Lower lobe of right lung (tissue), 2 donors: ENCODE measurements at regions not wholly inside any gene's neighbourhood (a gene's known extent, or its start where the extent isn't known, plus 50 kb on each side); places are given as distances from the start of the nearest gene placed in this dataset.

ENCODE experiments used
- ATAC-seq, 2 donors: fragments of 200-7000 bp; cut with Tn5 transposase; one replicate each; pipeline ENCODE4 v1.9.1; 2020 to 2022; ENCODE audit warnings: mild to moderate bottlenecking in 2 of 2, moderate library complexity in 2 of 2
- DNase-seq: peaks from one replicate; pipeline ENCODE4 v3.0.0-alpha.2; 2020
- H3K27ac ChIP-seq: fragments of 200-600 bp; one replicate; pipeline ENCODE4 v1.8.0; 2022
- H3K27me3 ChIP-seq: fragments of 200-600 bp; one replicate; pipeline ENCODE4 v1.8.0; 2022; ENCODE audit warnings: low read depth
- H3K36me3 ChIP-seq: fragments of 200-600 bp; one replicate; pipeline ENCODE4 v1.8.0; 2022; ENCODE audit warnings: mild to moderate bottlenecking
- H3K4me1 ChIP-seq: fragments of 200-600 bp; one replicate; pipeline ENCODE4 v1.8.0; 2022
- H3K4me3 ChIP-seq: fragments of 200-600 bp; one replicate; pipeline ENCODE4 v1.8.0; 2022; ENCODE audit warnings: mild to moderate bottlenecking
- H3K9me3 ChIP-seq: fragments of 200-600 bp; one replicate; pipeline ENCODE4 v1.8.0; 2022
- intact Hi-C: fragments of 100-400 bp; cut with DNase I; formaldehyde crosslinking; loops from one replicate; pipeline ENCODE4 v1.11.0; 2022
- TF ChIP-seq, protein P1 (sequence below): fragments of 200-600 bp; IDR thresholded peaks from one replicate; pipeline ENCODE4 v1.8.0; 2022; ENCODE audit warnings: antibody characterized with exemption, mild to moderate bottlenecking
- donor health status: DM: no; HTN: yes; CAD: no; lungs with severe emphysema.

DNA sequence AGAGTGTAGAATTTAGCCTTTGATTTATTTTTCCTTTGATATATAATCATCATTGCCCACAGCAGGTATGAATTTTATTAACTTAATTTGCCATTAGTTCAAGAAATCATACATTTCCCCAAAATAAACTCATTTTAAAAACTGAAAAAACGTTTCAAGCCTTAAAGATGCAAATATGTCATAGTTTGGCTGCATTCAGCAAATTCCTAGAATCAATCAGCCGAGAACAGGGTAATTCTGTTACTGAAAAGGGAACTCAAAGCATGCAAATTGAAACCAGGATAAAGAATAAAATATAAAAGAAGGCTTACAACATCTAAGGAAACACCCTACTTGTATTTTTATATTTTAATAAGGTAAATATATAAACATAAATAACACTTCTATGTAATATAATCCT, 233.8 kb upstream of the PRKCQ start:
- no peaks in the 10 kb centered on the region for H3K36me3 ChIP-seq
- no peaks in the 10 kb centered on the region for H3K27me3 ChIP-seq
- no peaks in the 10 kb centered on the region for H3K4me1 ChIP-seq
- intact Hi-C loops, result no loop called here
- DNase-seq (no peak), ATAC-seq (no peak)
- H3K4me3 ChIP-seq, result no peak overlapping the region
- TF ChIP-seq, protein P1, sequence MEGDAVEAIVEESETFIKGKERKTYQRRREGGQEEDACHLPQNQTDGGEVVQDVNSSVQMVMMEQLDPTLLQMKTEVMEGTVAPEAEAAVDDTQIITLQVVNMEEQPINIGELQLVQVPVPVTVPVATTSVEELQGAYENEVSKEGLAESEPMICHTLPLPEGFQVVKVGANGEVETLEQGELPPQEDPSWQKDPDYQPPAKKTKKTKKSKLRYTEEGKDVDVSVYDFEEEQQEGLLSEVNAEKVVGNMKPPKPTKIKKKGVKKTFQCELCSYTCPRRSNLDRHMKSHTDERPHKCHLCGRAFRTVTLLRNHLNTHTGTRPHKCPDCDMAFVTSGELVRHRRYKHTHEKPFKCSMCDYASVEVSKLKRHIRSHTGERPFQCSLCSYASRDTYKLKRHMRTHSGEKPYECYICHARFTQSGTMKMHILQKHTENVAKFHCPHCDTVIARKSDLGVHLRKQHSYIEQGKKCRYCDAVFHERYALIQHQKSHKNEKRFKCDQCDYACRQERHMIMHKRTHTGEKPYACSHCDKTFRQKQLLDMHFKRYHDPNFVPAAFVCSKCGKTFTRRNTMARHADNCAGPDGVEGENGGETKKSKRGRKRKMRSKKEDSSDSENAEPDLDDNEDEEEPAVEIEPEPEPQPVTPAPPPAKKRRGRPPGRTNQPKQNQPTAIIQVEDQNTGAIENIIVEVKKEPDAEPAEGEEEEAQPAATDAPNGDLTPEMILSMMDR, result no peak
- no peak overlapping the region for H3K27ac ChIP-seq
- no peaks in the 10 kb centered on the region for H3K9me3 ChIP-seq

DNA sequence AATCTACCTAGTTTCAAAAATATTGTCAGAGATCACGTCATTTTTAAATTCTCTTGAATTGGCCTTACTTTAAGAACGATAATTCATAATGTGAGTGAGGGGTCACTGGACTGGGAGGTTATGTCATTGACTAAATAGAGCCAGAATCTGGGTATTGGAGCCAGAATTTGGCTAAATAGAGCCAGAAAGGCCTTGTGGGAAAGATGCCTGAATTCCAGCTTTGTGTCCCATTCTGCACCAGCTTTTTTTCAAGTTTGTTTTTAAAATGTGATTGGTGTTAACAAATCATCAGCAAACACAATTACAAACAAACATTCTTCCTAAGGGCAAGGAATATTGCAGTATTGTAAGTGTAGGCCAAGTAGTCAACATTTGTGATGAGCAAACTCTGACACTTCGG, 233.2 kb upstream of the PRKCQ start:
- H3K27ac ChIP-seq, result no peak overlapping the region
- no peaks in the 10 kb centered on the region for H3K36me3 ChIP-seq
- no peak for ATAC-seq
- TF ChIP-seq, protein P1, result no peak
- H3K9me3 ChIP-seq, result no peaks in the 10 kb centered on the region
- no peaks in the 10 kb centered on the region for H3K27me3 ChIP-seq
- no peak overlapping the region for H3K4me3 ChIP-seq
- no peak for DNase-seq
- no peaks in the 10 kb centered on the region for H3K4me1 ChIP-seq
- intact Hi-C loops, result no loop called here

DNA sequence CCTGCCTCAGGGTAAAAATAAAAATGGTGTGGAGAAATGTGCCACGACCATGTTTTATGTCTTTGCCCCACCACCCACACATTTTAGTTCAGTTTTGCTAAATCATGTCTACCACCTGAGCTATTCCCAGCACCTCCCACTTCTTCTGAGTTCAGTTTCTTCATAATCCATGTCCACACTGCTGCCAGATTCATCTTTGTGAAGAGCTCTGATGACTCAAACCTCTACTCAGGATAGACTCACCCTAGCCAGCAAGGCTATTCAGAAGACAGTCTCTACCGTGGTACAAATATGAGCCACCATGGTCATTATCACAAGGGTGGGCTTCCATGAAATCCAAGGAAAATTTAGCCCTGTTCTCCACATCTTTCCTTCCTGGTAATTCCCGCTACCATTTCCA, 231.1 kb upstream of the PRKCQ start:
- Histone ChIP-seq H3K27ac (no peak overlapping the region), H3K4me3 (no peak overlapping the region), H3K9me3 (no peaks in the 10 kb centered on the region), H3K4me1 (no peaks in the 10 kb centered on the region), H3K36me3 (no peaks in the 10 kb centered on the region), H3K27me3 (no peaks in the 10 kb centered on the region)
- intact Hi-C loops, result no loop called here
- TF ChIP-seq, protein P1, result no peak
- DNase-seq (no peak), ATAC-seq (no peak)

DNA sequence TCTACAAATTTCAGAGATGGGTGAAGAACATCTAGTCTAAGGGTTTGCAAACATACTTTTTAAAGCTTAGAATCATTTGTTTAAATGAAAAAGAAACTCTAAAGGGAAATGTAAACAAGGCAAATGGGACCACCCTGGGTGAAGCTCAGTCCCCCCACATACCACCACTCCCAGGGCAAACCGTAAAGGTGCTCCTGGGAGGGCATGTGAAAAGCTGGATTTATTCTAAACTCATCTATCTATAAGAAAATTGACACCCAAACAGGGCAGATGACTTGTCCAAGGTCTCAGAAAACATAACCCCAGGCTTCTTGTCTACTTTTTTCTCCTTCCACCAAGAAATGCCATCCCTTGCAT, 223.3 kb upstream of the PRKCQ start:
- no peaks in the 10 kb centered on the region for H3K36me3 ChIP-seq
- TF ChIP-seq, protein P1, result no peak
- no peaks in the 10 kb centered on the region for H3K4me1 ChIP-seq
- ATAC-seq, result no peak
- intact Hi-C loops, result no loop called here
- no peaks in the 10 kb centered on the region for H3K9me3 ChIP-seq
- no peak overlapping the region for H3K27ac ChIP-seq
- H3K4me3 ChIP-seq, result no peak overlapping the region
- DNase-seq, result no peak
- H3K27me3 ChIP-seq, result no peaks in the 10 kb centered on the region

DNA sequence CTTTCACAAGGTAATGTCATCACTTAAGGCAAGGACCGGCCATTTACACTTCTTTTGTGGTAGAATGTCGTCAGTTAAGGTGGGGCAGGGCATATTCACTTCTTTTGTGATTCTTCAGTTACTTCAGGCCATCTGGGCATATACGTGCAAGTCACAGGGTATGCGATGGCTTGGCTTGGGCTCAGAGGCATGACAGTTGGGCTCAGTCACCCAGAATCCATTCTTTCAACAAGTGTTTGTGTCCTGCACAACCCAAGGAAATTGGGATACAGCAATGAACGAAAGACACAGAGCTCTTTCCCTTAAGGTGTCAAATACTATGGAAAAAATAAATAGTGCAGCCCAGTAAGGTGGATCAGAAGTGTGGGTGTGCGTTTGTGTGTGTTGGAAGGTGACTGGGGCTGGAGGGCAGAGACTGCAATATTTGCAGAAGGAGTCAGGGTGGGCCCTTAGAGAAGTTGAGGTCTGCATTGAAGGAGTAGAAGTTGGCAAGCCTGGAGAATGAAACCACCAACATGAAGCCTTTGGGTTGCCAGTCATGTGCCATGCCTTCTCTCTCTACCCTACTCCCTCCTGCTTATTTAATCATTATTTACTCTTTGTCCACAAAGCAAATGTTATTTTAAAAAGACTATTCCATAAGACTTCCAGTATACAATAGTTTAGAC, 222.8 kb upstream of the PRKCQ start:
- TF ChIP-seq, protein P1, result no peak
- Histone ChIP-seq H3K4me3 (no peak overlapping the region), H3K9me3 (no peaks in the 10 kb centered on the region), H3K36me3 (no peaks in the 10 kb centered on the region), H3K27ac (no peak overlapping the region), H3K27me3 (no peaks in the 10 kb centered on the region), H3K4me1 (no peaks in the 10 kb centered on the region)
- intact Hi-C loops, result no loop called here
- DNase-seq (no peak), ATAC-seq (no peak)

DNA sequence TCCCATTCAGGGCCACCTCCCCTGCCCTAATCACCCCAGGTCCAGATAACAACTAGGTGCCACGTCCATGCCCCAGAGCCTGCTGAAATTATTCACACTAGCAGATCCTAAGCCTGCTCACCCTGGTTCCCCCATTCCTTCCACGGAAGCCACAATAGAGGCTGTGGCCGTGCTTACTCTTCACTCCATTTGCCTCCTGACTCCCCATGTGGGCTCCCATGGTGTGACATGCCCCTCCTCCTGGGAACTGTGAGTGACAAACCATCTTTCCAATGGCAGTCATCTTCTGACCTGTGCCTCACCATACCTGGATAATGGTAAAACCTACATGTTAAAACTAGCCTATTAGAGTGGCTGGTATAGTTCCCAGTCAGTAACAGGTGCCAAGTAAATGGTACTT, 216.2 kb upstream of the PRKCQ start:
- Histone ChIP-seq H3K27me3 (no peaks in the 10 kb centered on the region), H3K27ac (no peak overlapping the region), H3K9me3 (no peaks in the 10 kb centered on the region), H3K36me3 (no peaks in the 10 kb centered on the region), H3K4me1 (no peaks in the 10 kb centered on the region), H3K4me3 (no peak overlapping the region)
- ATAC-seq (no peak), DNase-seq (no peak)
- TF ChIP-seq, protein P1, result no peak
- intact Hi-C loops, result no loop called here
